WTC11 (cell line): ENCODE measurements at regions not wholly inside any gene's neighbourhood (a gene's known extent, or its start where the extent isn't known, plus 50 kb on each side); places are given as distances from the start of the nearest gene placed in this dataset.

Source experiments
- AFF4 ChIP-seq: sonication (generic); formaldehyde crosslinking; IDR thresholded peaks from 2 replicates; pipeline ENCODE4 v1.8.1; 2023; ENCODE audit warnings: mild to moderate bottlenecking, missing genetic modification reagents, borderline replicate concordance
- ATF6 ChIP-seq: sonication (generic); formaldehyde crosslinking; IDR thresholded peaks from 2 replicates; pipeline ENCODE4 v1.8.1; 2023; ENCODE audit warnings: mild to moderate bottlenecking, missing genetic modification reagents
- CTCF ChIP-seq: fragments of 200-600 bp; IDR thresholded peaks from 2 replicates; pipeline ENCODE4 v1.8.0; 2022; ENCODE audit warnings: antibody characterized with exemption
- E2F5 ChIP-seq: sonication (generic); formaldehyde crosslinking; IDR thresholded peaks from 2 replicates; pipeline ENCODE4 v1.8.1; 2022; ENCODE audit warnings: mild to moderate bottlenecking, moderate library complexity, missing genetic modification reagents
- ELF4 ChIP-seq: sonication (generic); formaldehyde crosslinking; IDR thresholded peaks from 2 replicates; pipeline ENCODE4 v1.8.1; 2022; ENCODE audit warnings: low read depth, mild to moderate bottlenecking, moderate library complexity, missing genetic modification reagents
- FOXJ3 ChIP-seq: sonication (generic); formaldehyde crosslinking; IDR thresholded peaks from 2 replicates; pipeline ENCODE4 v1.9.0; 2021; ENCODE audit warnings: missing genetic modification reagents, mild to moderate bottlenecking, borderline replicate concordance
- FOXP4 ChIP-seq: sonication (generic); formaldehyde crosslinking; IDR thresholded peaks from 2 replicates; pipeline ENCODE4 v1.8.0; 2022; ENCODE audit warnings: mild to moderate bottlenecking, missing genetic modification reagents
- HMGA2 ChIP-seq: fragments of 250-450 bp; sonication (Bioruptor Pico); IDR thresholded peaks from 2 replicates; pipeline ENCODE4 v1.4.0; 2021; ENCODE audit warnings: mild to moderate bottlenecking, moderate library complexity
- STAT6 ChIP-seq: sonication (generic); formaldehyde crosslinking; conservative IDR thresholded peaks from 2 replicates; pipeline ENCODE4 v1.8.1; 2023; ENCODE audit warnings: mild to moderate bottlenecking, low read depth, missing genetic modification reagents, moderate library complexity
- TEAD1 ChIP-seq: sonication (generic); formaldehyde crosslinking; IDR thresholded peaks from 2 replicates; pipeline ENCODE4 v1.8.0; 2022; ENCODE audit warnings: mild to moderate bottlenecking, missing genetic modification reagents
- USF2 ChIP-seq: sonication (generic); formaldehyde crosslinking; IDR thresholded peaks from 2 replicates; pipeline ENCODE4 v1.8.1; 2023; ENCODE audit warnings: mild to moderate bottlenecking, missing genetic modification reagents, moderate library complexity
- ZNF121 ChIP-seq: sonication (generic); formaldehyde crosslinking; IDR thresholded peaks from 2 replicates; pipeline ENCODE4 v1.8.0; 2023; ENCODE audit warnings: missing genetic modification reagents
- ZNF263 ChIP-seq: sonication (generic); formaldehyde crosslinking; IDR thresholded peaks from 2 replicates; pipeline ENCODE4 v1.8.1; 2022; ENCODE audit warnings: low read depth, mild to moderate bottlenecking, moderate library complexity, missing genetic modification reagents

GRCh38 chr15:31480356-31481025, 153.9 kb downstream of the KLF13 start:
- TF ChIP-seq FOXP4 (CRISPR knock-in tag) (no peak), CTCF (no peak), TEAD1 (CRISPR knock-in tag) (no peak), ZNF121 (no peak), ATF6 (CRISPR knock-in tag) (no peak), USF2 (CRISPR knock-in tag) (no peak), FOXJ3 (no peak), AFF4 (CRISPR knock-in tag) (no peak), ZNF263 (no peak), HMGA2 (CRISPR knock-in tag) (no peak), STAT6 (CRISPR knock-in tag) (no peak), E2F5 (no peak), ELF4 (no peak)
